ENCODE measurements at regions not wholly inside any gene's neighbourhood (a gene's known extent, or its start where the extent isn't known, plus 50 kb on each side); places are given as distances from the start of the nearest gene placed in this dataset.
"Not testable (repeated sequence)": the region's sequence is repeated elsewhere in the genome, so short reads cannot be mapped to it uniquely, and the experiment has no call there.

DNA sequence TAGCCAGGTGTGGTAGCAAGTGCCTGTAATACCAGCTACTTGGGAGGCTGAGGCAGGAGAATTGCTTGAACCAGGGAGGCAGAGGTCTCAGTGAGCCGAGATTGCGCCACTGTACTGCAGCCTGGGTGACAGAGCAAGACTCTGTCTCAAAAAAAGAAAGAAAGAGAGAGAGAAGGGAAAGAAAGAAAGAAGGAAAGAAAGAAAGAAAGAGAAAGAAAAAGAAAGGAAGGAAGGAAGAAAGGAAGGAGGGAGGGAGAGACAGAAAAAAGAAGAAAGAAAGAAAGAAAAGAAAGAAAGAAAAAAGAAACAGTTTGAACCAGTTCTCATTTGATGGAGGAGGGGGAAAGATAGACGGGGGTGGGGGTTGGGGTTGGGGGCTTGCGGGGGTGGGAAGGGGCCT is 59.6 kb upstream of the HSPA9 start:
- TF ChIP-seq, protein P1, sequence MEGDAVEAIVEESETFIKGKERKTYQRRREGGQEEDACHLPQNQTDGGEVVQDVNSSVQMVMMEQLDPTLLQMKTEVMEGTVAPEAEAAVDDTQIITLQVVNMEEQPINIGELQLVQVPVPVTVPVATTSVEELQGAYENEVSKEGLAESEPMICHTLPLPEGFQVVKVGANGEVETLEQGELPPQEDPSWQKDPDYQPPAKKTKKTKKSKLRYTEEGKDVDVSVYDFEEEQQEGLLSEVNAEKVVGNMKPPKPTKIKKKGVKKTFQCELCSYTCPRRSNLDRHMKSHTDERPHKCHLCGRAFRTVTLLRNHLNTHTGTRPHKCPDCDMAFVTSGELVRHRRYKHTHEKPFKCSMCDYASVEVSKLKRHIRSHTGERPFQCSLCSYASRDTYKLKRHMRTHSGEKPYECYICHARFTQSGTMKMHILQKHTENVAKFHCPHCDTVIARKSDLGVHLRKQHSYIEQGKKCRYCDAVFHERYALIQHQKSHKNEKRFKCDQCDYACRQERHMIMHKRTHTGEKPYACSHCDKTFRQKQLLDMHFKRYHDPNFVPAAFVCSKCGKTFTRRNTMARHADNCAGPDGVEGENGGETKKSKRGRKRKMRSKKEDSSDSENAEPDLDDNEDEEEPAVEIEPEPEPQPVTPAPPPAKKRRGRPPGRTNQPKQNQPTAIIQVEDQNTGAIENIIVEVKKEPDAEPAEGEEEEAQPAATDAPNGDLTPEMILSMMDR (IDR thresholded peaks at IDR 0.05; ENCODE audit: low read depth, low read length), result not testable (repeated sequence)
- TF ChIP-seq POLR2A (IDR thresholded peaks at IDR 0.05; ENCODE audit: extremely low read depth, insufficient read length), result not testable (repeated sequence)

Measured in NB4 (cell line).